Stimulated activated CD8-positive, alpha-beta memory T cell treated with anti-CD3 and anti-CD28 coated beads, Interleukin-12 subunit alpha, Interleukin-12 subunit beta, amount 100 ng/mL, for 24 hours (primary cell): ENCODE measurements at regions not wholly inside any gene's neighbourhood (a gene's known extent, or its start where the extent isn't known, plus 50 kb on each side); places are given as distances from the start of the nearest gene placed in this dataset.
"Not testable (repeated sequence)": the region's sequence is repeated elsewhere in the genome, so short reads cannot be mapped to it uniquely, and the experiment has no call there.

Source experiments
- DNase-seq: peaks from one replicate; pipeline ENCODE4 v3.0.0-alpha.2; 2020; ENCODE audit errors: extremely low read depth

- no peak for DNase-seq
Observed at GRCh38 chr12:41681898-41682297, 462.8 kb downstream of the GXYLT1 start.

GRCh38 chr12:41680155-41680554 lies 464.5 kb downstream of the GXYLT1 start:
- no peak for DNase-seq

DNA sequence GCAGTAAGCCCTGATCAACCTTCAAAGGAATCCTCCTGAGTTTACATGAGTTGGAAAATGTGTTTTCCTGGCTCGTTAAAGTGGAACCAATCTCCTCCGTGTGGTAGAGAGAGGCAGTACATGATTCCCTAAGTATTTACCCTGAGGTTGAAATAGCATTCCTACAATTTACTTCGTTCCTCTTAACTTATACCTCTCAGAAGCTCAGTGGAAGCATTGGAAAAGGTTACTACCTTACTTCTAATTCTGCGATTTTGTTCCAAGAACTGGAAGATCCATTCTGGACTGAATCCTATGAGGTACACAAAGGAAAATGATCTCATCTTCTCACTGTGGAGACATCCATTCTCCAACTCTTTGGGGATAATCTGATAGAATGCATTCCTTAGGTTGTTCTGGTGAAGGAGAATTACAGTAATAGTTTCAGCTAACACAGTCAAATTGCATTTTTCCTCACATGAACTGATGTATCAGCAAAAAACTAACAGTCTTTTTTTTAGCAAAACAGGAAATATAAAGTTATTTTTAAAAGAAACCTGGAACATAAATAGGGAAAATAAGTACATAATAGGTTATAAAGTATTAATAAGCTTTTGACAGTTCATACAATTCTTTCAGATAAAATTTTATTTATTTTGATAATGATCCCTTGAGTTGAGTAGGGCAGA lies 475.6 kb downstream of the PDZRN4 start:
- DNase-seq = no peak

GRCh38 chr12:41661141-41661765 lies 473.1 kb downstream of the PDZRN4 start:
- DNase-seq = no peak

DNA sequence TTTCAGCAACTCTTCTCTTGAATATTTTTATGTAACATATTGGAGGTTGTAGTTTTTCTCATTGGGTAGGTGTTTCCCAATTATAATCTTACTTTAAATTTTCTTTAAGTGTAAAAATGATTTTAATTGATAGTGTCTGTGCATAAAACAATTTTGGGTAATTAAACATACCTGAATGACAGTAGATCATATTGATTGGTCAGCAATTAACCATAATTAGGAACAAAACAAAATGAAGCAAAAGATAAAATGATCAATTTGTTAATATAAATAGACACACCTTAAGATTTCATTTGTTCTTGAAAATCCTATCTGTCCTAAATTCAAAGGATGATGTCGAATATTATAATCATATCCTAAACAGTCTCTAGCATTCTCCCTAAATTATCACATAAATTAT lies 468.3 kb downstream of the PDZRN4 start:
- DNase-seq = no peak

DNA sequence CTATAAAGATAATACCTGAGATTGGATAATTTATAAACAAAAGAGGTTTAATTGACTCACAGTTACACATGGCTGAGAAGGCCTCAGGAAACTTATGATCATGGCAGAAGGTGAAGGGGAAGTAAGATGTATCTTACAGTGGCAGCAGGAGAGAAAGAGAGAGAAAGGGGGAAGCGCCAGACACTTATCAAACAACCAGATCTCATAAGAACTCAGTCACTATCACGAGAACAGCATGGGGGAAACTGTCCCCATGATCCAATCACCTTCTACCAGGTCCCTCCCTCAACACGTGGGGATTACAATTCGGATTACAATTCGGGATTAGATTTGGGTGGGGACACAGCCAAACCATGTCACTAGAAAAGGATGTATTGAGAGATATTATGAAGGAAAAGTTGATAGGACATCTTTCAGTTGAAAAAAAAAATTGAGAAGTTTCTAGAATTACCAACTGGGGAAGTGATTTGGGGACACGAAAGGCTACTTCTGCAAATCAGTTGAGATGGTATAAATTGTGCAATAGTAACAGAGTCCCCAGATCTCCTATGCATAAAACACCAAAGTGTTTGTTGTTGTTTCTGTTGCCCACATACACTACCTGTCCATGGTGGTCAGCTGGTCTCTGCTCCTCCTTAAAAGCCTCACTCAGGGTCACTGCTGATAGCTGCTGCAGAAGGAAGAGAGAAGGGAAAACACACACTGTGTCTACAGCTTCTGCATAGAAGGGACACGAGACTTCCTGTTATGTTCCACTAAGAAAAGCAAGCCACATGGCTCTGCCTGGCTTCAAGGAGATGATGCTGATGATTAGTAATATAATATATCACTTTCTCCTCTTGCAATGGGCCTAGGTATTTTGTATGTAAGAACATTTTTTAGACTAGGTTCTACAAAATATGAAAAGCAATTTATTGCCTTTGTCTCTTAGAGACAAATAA lies 465.5 kb downstream of the PDZRN4 start:
- no peak for DNase-seq

DNA sequence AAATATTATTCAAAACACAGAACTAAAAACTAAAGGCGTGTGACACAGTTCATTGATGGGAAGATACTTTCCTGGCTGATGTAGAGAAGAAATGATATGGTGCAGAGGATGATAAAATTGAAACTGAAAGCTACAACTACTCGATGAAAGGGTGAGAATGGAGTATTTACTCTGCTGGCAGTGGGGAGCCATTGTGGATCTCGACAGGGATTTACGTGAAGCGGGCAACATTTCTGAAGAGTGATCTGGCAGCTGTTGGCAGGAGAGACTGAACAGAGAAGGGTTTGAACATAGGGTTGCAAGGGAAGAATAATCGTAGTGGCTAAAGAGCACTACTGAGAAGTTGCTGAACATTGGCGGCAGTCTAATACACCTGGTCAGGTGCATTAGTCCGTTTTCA lies 464.9 kb downstream of the PDZRN4 start:
- DNase-seq = no peak

DNA sequence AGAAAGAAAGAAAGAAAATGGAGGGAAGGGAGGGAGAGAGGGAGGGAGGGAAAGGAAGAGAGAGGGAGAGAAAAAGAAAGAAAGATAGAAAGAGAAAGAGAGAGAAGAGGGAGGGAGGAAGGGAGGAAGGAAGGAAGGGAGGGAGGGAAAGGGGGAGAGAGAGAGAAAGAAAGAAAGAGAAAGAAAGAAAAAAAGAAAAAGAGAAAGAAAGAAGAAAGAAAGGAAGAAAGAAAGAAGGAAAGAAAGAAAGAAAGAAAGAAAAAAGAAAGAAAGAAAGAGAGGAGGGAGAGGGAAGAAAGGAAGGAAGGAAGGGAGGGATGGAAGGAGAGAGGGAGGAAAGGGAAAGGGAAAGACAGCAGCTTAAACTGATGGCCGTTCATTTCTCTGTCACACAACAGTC lies 457.5 kb downstream of the PDZRN4 start:
- no peak for DNase-seq

DNA sequence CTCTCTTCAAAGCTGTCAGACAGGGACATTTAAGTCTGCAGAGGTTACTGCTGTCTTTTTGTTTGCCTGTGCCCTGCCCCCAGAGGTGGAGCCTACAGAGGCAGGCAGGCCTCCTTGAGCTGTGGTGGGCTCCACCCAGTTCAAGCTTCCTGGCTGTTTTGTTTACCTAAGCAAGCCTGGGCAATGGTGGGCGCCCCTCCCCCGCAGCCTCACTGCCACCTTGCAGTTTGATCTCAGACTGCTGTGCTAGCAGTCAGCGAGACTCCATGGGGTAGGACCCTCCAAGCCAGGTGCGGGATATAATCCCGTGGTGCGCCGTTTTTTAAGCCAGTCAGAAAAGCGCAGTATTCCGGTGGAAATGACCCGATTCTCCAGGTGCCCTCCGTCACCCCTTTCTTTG lies 454.7 kb downstream of the PDZRN4 start:
- not testable (repeated sequence) for DNase-seq

DNA sequence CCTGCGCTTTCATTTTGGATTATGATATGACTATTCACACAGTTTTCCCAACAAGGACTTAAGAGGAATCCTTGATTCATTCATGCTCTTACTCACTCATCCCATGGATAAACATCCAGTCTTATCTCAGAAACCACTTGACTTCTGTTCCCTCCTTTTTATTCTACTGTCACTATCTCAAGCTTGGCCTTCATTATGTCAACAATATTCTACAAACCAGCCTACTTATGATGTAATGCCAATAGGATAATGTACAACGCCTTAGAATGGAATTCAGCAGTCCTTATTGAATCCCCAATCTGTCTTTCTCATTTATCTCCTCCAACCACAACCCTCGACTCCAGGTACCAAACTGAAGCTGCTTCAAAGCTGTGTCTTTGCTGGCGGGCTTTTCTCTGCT lies 448.5 kb downstream of the PDZRN4 start:
- no peak for DNase-seq

DNA sequence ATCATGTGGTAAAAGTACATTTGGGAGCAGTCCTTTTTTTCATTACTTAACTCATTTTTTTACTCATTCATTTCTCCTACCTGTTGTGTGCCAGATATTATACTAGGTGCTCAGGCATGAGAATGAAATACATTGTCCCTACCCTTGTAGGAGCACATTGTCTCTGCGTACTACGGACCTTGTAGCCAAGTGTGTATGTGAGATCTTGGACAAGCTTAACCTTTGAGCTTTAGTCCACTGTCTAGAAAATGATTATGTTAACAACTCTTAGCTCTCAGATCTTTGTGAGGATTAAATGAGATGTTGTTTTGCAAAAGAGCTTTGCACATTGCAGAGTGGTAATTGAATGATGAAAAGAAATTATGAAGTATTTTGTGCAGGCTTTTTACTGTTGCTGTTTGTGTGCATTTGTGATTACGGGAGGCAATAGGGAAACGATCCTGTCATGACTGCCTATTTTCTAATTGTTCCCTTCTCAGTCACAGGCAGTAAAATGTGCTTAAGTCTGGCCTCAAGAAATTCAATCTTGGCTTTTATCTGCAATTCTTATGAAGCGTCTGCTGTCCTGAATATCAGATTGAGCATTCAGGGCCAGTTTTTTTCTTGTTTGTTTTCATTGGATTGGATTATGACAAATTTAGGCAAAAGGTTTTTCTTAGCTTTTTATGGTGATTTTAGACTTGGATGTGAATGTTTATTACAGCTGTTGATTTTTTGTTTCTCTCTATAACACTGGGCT lies 447.7 kb downstream of the PDZRN4 start:
- no peak for DNase-seq

- DNase-seq = no peak
Observed at GRCh38 chr12:41634091-41634490, 446.0 kb downstream of the PDZRN4 start.

GRCh38 chr12:41629611-41630010 lies 441.5 kb downstream of the PDZRN4 start:
- DNase-seq = no peak

DNA sequence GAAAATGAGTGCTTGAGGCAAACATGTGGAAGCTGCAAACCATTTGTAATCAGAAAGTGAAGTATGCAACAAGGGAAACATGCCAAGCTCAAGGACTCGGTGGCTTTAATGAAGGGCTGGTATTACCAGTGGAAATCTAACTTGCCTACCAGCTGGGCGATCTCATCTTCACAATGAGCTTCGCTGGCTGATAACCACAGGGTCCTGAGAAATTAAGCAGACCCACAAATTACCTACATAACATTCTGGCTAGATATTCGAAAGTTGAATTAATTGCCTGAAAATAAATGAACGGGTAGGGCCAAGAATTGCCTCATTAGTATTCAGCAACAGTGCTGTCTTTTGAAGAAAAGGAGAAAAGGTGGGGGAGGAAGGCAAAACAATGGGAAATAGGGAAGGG lies 439.4 kb downstream of the PDZRN4 start:
- no peak for DNase-seq

GRCh38 chr12:41624571-41624970 lies 436.5 kb downstream of the PDZRN4 start:
- DNase-seq = no peak
